Ascending aorta (tissue), 2 donors: ENCODE measurements at regions not wholly inside any gene's neighbourhood (a gene's known extent, or its start where the extent isn't known, plus 50 kb on each side); places are given as distances from the start of the nearest gene placed in this dataset.

Experiments used
- DNase-seq, 2 donors: peaks; one replicate each; pipeline ENCODE4 v3.0.0-alpha.2; 2019; ENCODE audit warnings: low spot score in 2 of 2
- H3K27ac ChIP-seq, 2 donors: fragments of 200-600 bp; sonication (generic); one replicate each; pipeline ENCODE4 v1.5.1; 2016 to 2017; ENCODE audit warnings: mild to moderate bottlenecking in 1 of 2
- H3K27me3 ChIP-seq: fragments of 200-600 bp; sonication (generic); one replicate; pipeline ENCODE4 v1.5.1; 2017
- H3K36me3 ChIP-seq, 2 donors: fragments of 200-600 bp; sonication (generic); one replicate each; pipeline ENCODE4 v1.5.1; 2016
- H3K4me1 ChIP-seq, 2 donors: fragments of 200-600 bp; sonication (generic); one replicate each; pipeline ENCODE4 v1.5.1; 2016 to 2017; ENCODE audit warnings: mild to moderate bottlenecking in 1 of 2
- H3K4me3 ChIP-seq, 2 donors: fragments of 200-600 bp; sonication (generic); one replicate each; pipeline ENCODE4 v1.5.1; 2016 to 2017; ENCODE audit warnings: mild to moderate bottlenecking in 1 of 2
- H3K9me3 ChIP-seq, 2 donors: fragments of 200-600 bp; sonication (generic); one replicate each; pipeline ENCODE4 v1.5.1; 2016
- intact Hi-C: fragments of 100-400 bp; cut with DNase I; formaldehyde crosslinking; loops from one replicate; pipeline ENCODE4 v1.15.1; 2023
- TF ChIP-seq, protein P1 (sequence below), 3 experiments: fragments of 200-600 bp in 2 of 3; fragments of 450-650 bp in 1 of 3; sonication (generic) in 2 of 3; IDR thresholded peaks; one replicate each; pipeline ENCODE4 v1.5.1; 2016 to 2019; ENCODE audit warnings: antibody characterized with exemption in 3 of 3, mild to moderate bottlenecking in 1 of 3, moderate library complexity in 1 of 3

DNA sequence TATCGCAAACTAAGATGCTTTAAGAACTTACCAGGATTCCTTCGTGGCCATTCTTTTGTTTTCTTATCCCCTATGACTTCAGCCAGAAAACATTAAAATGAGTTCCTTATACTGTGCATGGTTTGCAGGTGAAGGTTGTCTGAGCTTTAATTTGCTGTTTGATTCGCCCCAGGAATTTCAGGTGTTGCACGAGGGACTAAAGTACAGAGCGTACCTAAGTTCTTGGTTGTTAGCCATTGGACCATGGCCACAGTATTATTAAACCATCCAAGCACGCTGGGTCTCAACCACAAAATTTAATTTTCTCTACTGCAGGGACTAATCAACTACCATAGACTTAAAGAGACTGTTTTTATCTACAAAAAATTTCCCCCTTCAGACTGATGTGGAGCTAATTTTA is 208.4 kb upstream of the MPDZ start:
- intact Hi-C loops = loop anchor here (5.0 kb wide), 2 partner anchors 824 to 864 kb away; partner anchors contain the start of gene NFIB
- TF ChIP-seq, protein P1, sequence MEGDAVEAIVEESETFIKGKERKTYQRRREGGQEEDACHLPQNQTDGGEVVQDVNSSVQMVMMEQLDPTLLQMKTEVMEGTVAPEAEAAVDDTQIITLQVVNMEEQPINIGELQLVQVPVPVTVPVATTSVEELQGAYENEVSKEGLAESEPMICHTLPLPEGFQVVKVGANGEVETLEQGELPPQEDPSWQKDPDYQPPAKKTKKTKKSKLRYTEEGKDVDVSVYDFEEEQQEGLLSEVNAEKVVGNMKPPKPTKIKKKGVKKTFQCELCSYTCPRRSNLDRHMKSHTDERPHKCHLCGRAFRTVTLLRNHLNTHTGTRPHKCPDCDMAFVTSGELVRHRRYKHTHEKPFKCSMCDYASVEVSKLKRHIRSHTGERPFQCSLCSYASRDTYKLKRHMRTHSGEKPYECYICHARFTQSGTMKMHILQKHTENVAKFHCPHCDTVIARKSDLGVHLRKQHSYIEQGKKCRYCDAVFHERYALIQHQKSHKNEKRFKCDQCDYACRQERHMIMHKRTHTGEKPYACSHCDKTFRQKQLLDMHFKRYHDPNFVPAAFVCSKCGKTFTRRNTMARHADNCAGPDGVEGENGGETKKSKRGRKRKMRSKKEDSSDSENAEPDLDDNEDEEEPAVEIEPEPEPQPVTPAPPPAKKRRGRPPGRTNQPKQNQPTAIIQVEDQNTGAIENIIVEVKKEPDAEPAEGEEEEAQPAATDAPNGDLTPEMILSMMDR (IDR thresholded peaks at IDR 0.05) = no peak
- H3K36me3 ChIP-seq = no peaks in the 10 kb centered on the region
- no peak overlapping the region for H3K4me3 ChIP-seq
- no peak overlapping the region for H3K27ac ChIP-seq
- no peaks in the 10 kb centered on the region for H3K27me3 ChIP-seq
- no peak for DNase-seq
- H3K9me3 ChIP-seq = no peaks in the 10 kb centered on the region
- peaks cover 0 to 21% of the 10 kb centered on the region in 2 donors for H3K4me1 ChIP-seq

DNA sequence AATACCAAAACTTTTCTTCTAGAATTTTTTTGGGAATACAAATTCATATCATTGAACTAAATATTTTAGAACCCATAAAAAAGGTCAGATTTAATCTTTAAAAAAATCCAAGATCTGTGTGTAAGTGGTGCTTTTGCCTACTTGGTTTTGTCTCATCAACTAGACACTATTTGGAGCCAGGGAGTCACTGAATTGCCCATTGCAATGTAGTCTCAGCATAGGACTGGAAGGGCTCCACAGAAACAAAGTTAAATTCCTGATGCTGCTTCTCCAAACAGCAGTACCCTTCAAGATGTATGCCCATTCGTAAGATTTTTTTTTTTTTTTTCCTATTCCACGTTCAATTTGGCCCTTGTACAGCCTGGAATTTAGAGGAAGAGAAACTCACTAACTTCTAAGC is 208.0 kb upstream of the MPDZ start:
- no peaks in the 10 kb centered on the region for H3K27me3 ChIP-seq
- H3K4me1 ChIP-seq = peaks cover 0 to 21% of the 10 kb centered on the region in 2 donors
- H3K4me3 ChIP-seq = no peak overlapping the region
- H3K9me3 ChIP-seq = no peaks in the 10 kb centered on the region
- intact Hi-C loops = loop anchor here (5.0 kb wide), 2 partner anchors 825 to 865 kb away; partner anchors contain the start of gene NFIB
- H3K36me3 ChIP-seq = no peaks in the 10 kb centered on the region
- no peak overlapping the region for H3K27ac ChIP-seq
- DNase-seq = no peak
- TF ChIP-seq, protein P1 (IDR thresholded peaks at IDR 0.05) = no peak

DNA sequence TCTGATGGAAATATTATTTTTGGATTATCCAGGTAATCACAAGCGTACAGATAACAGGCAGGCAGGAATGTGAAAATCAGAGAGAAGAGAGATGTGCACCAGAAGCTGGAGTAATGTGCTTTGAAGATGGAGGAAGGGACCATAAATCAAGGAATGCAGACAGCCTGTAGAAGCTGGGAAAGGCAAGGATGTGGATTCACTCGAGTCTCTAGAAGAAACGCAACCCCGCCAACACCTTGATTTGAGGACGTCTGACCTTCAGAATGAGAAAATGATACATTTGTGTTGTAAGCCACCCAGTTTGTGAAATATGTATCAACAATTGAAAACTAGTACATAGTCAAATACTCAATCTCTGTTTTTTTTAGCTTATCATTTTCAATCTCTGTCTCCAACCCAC is 207.6 kb upstream of the MPDZ start:
- Histone ChIP-seq H3K27me3 (no peaks in the 10 kb centered on the region), H3K4me3 (no peak overlapping the region), H3K4me1 (peaks cover 0 to 21% of the 10 kb centered on the region in 2 donors), H3K36me3 (no peaks in the 10 kb centered on the region), H3K9me3 (no peaks in the 10 kb centered on the region), H3K27ac (no peak overlapping the region)
- DNase-seq = no peak
- intact Hi-C loops = loop anchor here (5.0 kb wide), 2 partner anchors 825 to 865 kb away; partner anchors contain the start of gene NFIB
- TF ChIP-seq, protein P1 (IDR thresholded peaks at IDR 0.05) = no peak

DNA sequence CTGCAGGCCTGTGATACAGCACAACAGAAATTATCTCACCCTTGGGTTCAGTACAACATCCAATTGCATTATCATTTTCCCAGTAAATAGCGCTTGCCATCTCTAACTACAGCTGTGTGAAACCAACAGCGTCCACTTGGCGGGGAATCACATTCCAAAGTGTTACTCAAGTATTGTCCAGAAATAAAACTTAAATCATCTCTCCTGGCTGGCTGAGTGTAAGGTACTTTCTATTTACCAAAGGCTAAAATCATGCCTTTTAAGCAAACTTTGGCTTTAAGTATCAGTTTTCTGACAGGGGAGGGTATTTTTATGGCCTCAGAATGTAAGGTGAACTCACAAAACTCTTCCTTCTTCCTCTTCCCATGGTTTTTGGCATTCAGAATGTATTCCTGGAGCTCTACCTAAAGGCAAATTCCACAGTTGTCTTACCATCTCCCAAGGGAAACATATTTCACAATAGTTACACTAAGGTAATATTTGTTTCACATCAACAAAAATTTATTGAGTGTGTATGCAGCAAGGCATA is 205.6 kb upstream of the MPDZ start:
- intact Hi-C loops = loop anchor here (2.0 to 5.0 kb wide), 3 partner anchors 86 to 867 kb away; partner anchors contain the start of gene NFIB
- Histone ChIP-seq H3K27me3 (no peaks in the 10 kb centered on the region), H3K36me3 (no peaks in the 10 kb centered on the region), H3K27ac (peak overlapping the region; percentile 60 to 74), H3K9me3 (no peaks in the 10 kb centered on the region), H3K4me3 (peak overlapping the region in 1 of 2 donors; percentile 33), H3K4me1 (peaks cover 0 to 14% of the 10 kb centered on the region in 2 donors)
- peak in 1 of 2 donors; percentile 87 for DNase-seq
- TF ChIP-seq, protein P1 (IDR thresholded peaks at IDR 0.05) = peak in 2 of 3 experiments; percentile 8 to 14

DNA sequence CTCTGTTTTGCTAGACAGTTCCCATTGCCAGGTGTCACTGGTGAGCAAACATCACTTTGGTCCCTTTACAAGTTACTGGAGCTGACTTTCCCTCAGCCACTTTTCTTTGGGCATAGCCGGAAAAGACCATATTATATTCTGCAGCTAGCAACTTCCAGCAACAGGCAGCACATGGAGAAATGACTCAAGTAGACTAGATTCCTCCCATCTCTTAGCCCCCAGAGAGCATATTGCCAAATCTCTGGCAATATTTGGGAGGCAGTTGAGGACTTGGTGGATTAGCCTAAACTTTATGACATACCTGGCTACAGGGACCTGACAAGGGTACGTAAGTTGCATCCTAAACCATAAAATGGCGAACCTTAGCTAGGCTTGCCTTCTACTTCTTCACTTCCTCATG is 204.7 kb upstream of the MPDZ start:
- TF ChIP-seq, protein P1 (IDR thresholded peaks at IDR 0.05) = no peak
- Histone ChIP-seq H3K4me1 (peaks cover 0 to 14% of the 10 kb centered on the region in 2 donors), H3K4me3 (no peak overlapping the region), H3K27me3 (no peaks in the 10 kb centered on the region), H3K27ac (peak overlapping the region; percentile 4 to 34), H3K9me3 (no peaks in the 10 kb centered on the region), H3K36me3 (no peaks in the 10 kb centered on the region)
- DNase-seq = no peak
- intact Hi-C loops = loop anchor here (2.0 kb wide), 1 partner anchor 87 kb away; no protein-coding TSS in a partner anchor
